ENCODE measurements at regions not wholly inside any gene's neighbourhood (a gene's known extent, or its start where the extent isn't known, plus 50 kb on each side); places are given as distances from the start of the nearest gene placed in this dataset.

DNA sequence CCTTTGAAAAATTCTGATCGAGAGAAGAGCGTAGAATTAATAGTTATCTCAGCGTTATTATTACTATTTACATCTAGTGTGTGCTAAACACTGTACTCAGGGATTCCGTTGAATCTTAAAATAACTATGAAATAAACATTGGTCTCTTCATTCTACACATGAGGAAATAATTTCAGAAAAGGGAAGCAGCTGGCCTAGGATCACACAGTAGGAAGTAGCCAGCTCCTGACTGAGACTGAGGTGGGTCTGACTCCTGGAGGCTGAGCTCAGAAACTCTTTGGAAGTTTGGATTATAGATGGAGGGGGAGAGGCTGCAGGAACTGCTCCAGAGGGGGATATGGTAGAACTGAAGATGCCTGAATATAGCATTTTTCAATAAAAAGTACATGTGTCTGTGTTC lies 183.9 kb upstream of the WDR11 start:
- no peak overlapping the region for H3K27ac ChIP-seq
- TF ChIP-seq, protein P1, sequence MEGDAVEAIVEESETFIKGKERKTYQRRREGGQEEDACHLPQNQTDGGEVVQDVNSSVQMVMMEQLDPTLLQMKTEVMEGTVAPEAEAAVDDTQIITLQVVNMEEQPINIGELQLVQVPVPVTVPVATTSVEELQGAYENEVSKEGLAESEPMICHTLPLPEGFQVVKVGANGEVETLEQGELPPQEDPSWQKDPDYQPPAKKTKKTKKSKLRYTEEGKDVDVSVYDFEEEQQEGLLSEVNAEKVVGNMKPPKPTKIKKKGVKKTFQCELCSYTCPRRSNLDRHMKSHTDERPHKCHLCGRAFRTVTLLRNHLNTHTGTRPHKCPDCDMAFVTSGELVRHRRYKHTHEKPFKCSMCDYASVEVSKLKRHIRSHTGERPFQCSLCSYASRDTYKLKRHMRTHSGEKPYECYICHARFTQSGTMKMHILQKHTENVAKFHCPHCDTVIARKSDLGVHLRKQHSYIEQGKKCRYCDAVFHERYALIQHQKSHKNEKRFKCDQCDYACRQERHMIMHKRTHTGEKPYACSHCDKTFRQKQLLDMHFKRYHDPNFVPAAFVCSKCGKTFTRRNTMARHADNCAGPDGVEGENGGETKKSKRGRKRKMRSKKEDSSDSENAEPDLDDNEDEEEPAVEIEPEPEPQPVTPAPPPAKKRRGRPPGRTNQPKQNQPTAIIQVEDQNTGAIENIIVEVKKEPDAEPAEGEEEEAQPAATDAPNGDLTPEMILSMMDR (IDR thresholded peaks at IDR 0.05; ENCODE audit: low read depth, low read length), result no peak
- DNase-seq (ENCODE audit: low read depth in 1 of 2, low spot score in 1 of 2), result no peak

GRCh38 chr10:120671491-120671890 lies 179.7 kb upstream of the WDR11 start:
- TF ChIP-seq, protein P1 (IDR thresholded peaks at IDR 0.05; ENCODE audit: low read depth, low read length), result no peak
- Histone ChIP-seq H3K4me3 (no peak overlapping the region), H3K4me1 (ENCODE audit: low read depth) (no peaks in the 10 kb centered on the region), H3K36me3 (no peaks in the 10 kb centered on the region), H3K27ac (no peak overlapping the region), H3K9me3 (ENCODE audit: low read depth) (no peaks in the 10 kb centered on the region), H3K27me3 (no peaks in the 10 kb centered on the region)
- no peak for DNase-seq (ENCODE audit: low read depth in 1 of 2, low spot score in 1 of 2)

More for the DNA sequence above, 183.9 kb upstream of the WDR11 start:
- H3K4me1 ChIP-seq (ENCODE audit: low read depth), result no peaks in the 10 kb centered on the region
- no peak overlapping the region for H3K4me3 ChIP-seq
- H3K36me3 ChIP-seq, result no peaks in the 10 kb centered on the region
- no peaks in the 10 kb centered on the region for H3K9me3 ChIP-seq (ENCODE audit: low read depth)
- no peaks in the 10 kb centered on the region for H3K27me3 ChIP-seq

DNA sequence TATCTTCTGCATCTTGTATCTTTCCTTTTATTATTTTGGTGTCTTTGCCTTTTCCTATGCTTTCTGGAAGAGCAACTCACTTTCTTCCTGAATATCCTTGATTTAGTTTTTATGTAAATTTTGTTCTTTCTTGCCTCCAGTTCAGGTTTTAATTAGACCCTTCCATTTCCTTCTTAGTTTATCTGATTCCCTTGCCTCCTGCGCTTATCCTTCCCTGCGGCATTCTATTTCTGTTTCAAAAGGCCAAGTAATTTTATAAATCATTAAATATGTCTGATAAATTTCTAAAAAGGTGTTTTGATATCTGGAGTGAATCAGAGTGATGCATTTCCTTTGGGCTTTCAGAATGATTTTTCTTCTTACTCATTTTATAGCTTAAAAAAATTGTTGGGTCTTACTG lies 167.7 kb upstream of the WDR11 start:
- DNase-seq (ENCODE audit: low read depth in 1 of 2, low spot score in 1 of 2), result no peak
- TF ChIP-seq, protein P1 (IDR thresholded peaks at IDR 0.05; ENCODE audit: low read depth, low read length), result no peak
- no peaks in the 10 kb centered on the region for H3K9me3 ChIP-seq (ENCODE audit: low read depth)

DNA sequence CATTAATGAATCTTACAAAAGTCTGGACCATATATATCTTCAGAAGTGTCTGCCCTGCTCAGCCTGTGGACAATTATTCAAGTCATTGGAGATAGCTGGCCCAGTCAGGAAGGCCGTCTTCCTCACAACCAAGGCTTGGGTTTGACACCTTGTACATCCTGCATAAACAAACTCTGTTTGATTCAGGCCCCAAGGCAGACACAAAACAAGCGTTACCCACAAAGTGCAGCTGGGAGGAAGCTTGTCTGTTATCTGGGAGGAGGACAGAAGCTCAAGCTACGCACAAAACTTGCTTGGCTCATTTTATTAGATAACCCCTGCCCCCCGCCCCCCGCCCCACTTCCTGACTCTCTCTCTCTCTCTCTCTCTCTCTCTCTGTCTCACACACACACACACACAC lies 166.9 kb upstream of the WDR11 start:
- Histone ChIP-seq H3K27me3 (no peaks in the 10 kb centered on the region), H3K9me3 (ENCODE audit: low read depth) (no peaks in the 10 kb centered on the region), H3K27ac (no peak overlapping the region), H3K4me1 (ENCODE audit: low read depth) (no peaks in the 10 kb centered on the region), H3K4me3 (no peak overlapping the region), H3K36me3 (no peaks in the 10 kb centered on the region)
- TF ChIP-seq, protein P1 (IDR thresholded peaks at IDR 0.05; ENCODE audit: low read depth, low read length), result no peak
- DNase-seq (ENCODE audit: low read depth in 1 of 2, low spot score in 1 of 2), result no peak

More for the DNA sequence above, 167.7 kb upstream of the WDR11 start:
- H3K4me3 ChIP-seq, result no peak overlapping the region
- H3K36me3 ChIP-seq, result no peaks in the 10 kb centered on the region
- no peaks in the 10 kb centered on the region for H3K4me1 ChIP-seq (ENCODE audit: low read depth)
- no peaks in the 10 kb centered on the region for H3K27me3 ChIP-seq
- no peak overlapping the region for H3K27ac ChIP-seq

DNA sequence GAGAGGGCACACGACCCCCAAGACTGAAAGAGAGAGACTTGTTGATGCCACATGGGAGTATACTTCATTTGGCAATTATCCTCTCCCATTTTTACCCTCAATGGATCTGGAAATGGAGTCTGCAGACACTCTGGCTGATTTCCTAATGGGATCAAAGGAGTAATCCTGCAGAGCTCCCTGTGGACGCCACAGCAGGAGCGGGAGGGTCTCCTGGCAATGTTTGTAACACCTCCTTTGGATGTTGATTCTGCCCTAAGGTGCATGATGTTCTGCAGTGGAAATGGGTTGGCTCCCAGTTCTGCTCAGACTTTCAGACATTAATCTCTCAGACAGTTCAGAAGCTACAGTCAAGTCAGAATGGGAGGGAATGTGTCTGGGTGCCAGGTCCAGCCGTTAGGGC lies 166.0 kb upstream of the WDR11 start:
- H3K4me1 ChIP-seq (ENCODE audit: low read depth), result no peaks in the 10 kb centered on the region
- no peak overlapping the region for H3K27ac ChIP-seq
- H3K27me3 ChIP-seq, result no peaks in the 10 kb centered on the region
- no peak overlapping the region for H3K4me3 ChIP-seq
- H3K9me3 ChIP-seq (ENCODE audit: low read depth), result no peaks in the 10 kb centered on the region
- TF ChIP-seq, protein P1 (IDR thresholded peaks at IDR 0.05; ENCODE audit: low read depth, low read length), result no peak
- no peak for DNase-seq (ENCODE audit: low read depth in 1 of 2, low spot score in 1 of 2)
- no peaks in the 10 kb centered on the region for H3K36me3 ChIP-seq

- peak in 1 of 2 donors; percentile 49 for DNase-seq (ENCODE audit: low read depth in 1 of 2, low spot score in 1 of 2)
- Histone ChIP-seq H3K36me3 (no peaks in the 10 kb centered on the region), H3K27me3 (no peaks in the 10 kb centered on the region), H3K27ac (no peak overlapping the region), H3K9me3 (ENCODE audit: low read depth) (no peaks in the 10 kb centered on the region), H3K4me1 (ENCODE audit: low read depth) (no peaks in the 10 kb centered on the region), H3K4me3 (no peak overlapping the region)
- TF ChIP-seq, protein P1 (IDR thresholded peaks at IDR 0.05; ENCODE audit: low read depth, low read length), result no peak
Measured at GRCh38 chr10:120688928-120689327, 162.2 kb upstream of the WDR11 start.

Measured in cardiac muscle cell (in vitro differentiated cells and primary cell).